ENCODE measurements at regions not wholly inside any gene's neighbourhood (a gene's known extent, or its start where the extent isn't known, plus 50 kb on each side); places are given as distances from the start of the nearest gene placed in this dataset.
"Not testable (repeated sequence)": the region's sequence is repeated elsewhere in the genome, so short reads cannot be mapped to it uniquely, and the experiment has no call there.

DNA sequence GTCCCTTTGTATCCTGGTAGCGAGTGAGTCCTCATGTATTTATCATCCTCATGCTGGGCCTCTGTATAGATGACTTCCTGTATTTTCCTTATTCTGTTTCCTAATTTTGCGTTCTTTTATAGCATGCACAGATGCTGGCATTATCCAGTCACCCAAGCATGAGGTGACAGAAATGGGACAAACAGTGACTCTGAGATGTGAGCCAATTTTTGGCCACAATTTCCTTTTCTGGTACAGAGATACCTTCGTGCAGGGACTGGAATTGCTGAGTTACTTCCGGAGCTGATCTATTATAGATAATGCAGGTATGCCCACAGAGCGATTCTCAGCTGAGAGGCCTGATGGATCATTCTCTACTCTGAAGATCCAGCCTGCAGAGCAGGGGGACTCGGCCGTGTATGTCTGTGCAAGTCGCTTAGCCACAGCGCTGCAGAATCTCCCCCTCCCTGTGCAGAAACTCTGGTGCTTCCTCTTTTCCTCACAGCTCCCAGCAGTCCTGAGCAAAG, 183.1 kb upstream of the PRSS58 start:
- DNase-seq (ENCODE audit: low read depth), result no peak

DNA sequence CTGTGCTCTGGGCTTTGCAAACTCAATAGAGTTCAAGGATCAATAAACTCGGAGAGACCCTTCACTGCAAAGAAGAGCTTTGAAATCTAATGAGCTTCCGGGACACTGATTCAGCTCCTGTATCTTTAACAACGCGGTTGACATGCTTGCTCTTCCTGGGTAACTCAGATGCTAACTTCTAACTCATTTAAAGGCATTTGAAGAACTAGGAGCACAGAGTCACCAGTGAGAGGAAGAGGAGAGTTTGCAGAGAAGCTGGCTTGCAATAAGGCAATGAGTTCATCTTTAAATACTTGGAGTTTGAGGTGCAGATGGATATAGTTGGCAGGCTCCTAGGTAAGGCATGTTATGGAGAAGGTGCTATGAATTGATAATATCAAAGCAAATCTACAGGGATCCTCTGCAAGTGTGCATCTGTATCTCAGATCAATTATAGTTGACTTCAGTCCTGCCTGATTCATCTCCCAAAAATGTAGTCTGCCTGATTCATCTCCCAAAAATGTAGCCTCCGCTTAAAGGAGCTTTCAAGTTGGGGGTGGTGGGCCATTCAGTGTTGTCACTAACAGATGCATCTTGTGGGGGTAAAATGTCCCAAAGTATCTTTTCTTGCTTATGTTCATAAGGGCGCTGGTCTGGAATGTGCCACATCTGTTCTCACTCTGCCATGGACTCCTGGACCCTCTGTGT, 182.5 kb upstream of the PRSS58 start:
- peak; percentile 91 for DNase-seq (ENCODE audit: low read depth)

DNA sequence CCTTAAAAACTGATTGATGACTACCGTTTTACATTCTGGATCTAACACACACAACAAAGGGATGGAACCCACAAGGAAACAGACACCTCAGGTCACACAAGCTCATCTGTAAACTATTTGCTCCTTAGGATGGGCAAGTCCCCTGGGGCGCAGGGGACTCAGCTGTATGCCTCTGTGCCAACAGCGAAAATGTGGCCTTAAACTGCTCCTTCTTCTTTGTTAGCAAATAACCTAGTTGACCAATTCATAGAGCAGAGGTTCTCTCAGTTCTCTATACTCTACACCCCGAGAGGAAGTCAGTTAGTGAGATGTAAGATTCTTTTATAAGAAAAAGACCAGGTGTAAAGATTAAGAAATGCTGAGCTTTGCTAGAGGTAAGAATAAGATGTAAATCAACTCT, 181.9 kb upstream of the PRSS58 start:
- DNase-seq (ENCODE audit: low read depth), result peak; percentile 30

DNA sequence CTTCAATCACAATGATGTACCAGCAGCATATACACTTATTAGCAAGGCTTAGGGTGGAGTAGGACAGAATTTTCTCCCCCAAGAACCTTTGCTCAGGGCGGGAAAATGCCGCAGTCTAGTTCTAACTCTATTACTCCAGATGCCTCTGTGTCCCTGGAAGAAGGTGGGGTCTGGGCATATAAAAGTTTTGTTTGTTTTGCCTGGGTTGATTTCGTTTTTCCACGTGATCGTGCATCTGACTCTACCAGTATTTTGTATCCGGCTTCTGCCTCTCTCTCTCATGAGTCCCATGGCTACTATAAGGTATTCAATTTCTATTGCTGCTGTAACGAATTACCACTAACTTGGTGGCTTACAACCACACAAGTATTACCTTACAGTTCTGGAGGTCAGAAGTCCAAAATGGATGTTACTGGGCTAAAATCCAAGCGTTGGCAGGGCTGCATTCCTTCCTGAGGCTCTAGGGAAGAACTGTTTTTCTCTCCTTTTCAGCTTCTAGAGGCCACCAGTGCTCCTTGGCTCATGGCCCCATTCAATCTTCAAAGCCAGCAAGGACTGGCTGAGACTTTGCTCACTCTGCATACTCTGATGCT, 181.2 kb upstream of the PRSS58 start:
- DNase-seq (ENCODE audit: low read depth), result peak; percentile 50

DNA sequence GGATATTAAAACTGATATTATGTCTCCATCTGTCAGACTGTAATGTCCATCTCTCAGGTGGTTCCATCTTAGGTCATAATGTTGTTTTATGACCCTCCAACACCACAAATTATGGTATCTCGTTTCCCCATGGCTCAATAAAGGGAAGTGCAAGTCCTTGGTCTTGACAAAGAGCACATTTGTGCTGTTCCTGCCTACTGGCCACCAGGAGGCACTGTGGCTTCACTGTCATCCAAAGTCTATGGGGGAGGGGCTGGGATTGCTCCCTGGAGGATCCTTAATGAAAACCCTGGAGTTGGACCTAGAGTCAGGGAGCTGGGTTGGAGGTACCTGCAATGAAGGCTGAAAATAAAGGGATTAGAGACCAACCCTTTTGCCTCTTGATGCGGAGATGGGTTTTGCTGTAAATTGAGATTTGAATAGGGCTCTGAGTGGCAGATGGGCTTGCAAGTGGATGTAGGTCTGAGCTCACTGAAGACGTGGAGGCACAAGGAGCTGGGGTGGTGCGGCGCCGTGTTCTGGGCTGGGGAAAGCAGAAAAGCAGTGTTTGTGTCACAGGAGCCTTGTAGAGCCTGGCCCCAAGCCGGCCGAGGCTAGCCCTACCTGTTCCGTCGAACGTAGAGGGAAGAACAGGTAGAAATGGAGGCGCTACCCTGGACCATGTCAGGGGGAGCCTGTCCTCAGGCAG, 180.5 kb upstream of the PRSS58 start:
- peak; percentile 51 for DNase-seq (ENCODE audit: low read depth)

DNA sequence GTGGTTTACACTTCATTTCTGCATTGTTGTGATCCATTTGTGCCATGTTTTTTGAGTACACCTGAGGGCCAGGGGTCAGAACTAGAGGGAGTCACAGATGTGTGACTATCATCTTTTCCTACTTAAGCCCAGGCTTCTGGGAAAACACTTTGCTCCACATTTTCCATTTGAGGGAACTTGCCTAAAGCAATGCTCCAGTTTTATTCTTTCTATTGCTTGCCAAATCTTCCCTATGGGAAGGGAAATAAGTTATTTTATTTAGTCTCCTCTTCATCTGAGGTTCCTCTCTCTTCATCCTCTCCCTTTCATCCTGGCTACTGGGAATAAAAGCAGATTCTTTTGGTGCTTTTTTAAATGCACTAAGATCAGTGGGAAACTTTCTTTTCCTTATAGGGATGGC, 179.9 kb upstream of the PRSS58 start:
- no peak for DNase-seq (ENCODE audit: low read depth)

DNA sequence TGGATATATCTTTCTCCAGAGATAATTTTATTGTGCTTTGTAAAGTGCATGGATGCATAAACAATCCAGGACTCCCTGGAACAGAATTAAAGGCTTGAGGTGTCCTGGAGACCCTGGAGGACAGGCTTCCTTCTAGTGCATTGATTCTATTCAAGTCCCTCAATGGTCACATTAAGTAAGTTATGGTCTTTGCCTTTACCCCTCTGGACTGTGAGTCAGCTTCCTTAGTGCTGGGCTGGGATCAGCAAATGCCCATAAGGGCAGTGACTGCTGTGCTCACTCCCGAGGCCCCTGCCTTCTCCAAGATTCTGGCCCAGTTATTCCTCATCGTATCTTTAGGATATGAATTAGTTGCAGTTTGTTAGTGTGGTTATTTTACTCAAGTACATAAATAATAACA, 178.7 kb upstream of the PRSS58 start:
- DNase-seq (ENCODE audit: low read depth), result peak; percentile 64

DNA sequence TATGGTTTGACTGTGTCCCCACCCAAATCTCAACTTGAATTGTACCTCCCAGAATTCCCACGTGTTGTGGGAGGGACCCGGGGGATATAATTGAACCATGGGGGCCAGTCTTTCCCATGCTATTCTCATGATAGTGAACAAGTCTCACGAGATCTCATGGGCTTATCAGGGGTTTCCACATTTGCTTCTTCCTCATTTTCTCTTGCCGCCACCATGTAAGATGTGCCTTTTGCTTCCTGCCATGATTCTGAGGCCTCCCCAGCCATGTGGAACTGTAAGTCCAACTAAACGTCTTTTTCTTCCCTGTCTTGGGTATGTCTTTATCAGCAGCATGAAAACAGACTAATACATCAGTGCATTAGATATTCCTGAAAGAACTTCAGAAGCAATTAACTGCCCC, 177.7 kb upstream of the PRSS58 start:
- DNase-seq (ENCODE audit: low read depth), result not testable (repeated sequence)

DNA sequence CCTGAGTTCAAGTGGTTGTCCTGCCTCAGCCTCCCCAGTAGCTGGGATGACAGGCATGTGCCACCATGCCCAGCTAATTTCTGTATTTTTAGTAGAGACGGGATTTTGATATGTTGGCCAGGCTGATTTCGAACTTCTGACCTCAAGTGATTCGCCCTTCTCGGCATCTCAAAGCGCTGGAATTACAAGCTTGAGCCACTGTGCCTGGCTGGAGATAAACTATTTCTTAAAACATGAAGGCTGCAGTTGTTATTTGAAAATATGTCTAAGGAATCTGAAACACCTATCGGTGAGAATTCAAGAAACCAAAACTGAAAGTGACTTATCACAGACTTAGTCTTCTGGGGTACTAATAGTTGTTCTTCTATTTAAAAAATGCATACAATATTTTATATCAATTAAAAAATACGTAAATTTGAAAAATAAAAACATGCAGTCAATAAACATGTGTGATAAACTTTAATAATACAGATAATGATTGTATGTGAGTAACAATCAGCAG, 176.9 kb upstream of the PRSS58 start:
- DNase-seq (ENCODE audit: low read depth), result peak; percentile 17

DNA sequence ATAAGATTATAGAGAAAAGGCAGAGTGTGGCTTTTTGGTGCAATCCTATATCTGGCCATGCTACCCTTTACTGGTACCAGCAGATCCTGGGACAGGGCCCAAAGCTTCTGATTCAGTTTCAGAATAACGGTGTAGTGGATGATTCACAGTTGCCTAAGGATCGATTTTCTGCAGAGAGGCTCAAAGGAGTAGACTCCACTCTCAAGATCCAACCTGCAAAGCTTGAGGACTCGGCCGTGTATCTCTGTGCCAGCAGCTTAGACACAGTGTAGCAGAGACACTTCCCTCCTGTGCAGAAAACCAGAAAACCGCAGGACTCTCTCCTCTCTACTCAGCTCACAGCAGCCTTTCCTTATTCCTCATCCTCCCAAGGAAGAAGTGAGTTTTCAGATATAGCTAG, 176.3 kb upstream of the PRSS58 start:
- DNase-seq (ENCODE audit: low read depth), result not testable (repeated sequence)

DNA sequence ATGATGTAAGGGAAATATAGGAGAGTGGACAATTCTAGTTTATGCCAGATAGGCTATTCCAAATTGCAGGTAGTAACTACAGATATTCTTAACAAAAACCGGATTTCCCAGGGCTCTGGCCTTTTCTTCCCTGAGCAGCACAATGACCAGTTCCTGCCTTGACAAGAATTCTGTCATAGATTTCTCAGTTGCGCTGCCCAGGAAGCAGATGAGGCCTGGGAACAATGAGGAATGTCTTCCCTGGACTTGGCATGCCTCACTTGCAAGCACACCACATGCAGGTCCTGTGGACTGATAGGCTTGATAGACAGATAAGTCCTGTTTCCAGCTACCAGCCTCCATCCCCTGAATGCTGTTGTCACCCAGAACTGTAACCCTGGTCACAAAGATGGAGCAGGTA, 174.5 kb upstream of the PRSS58 start:
- DNase-seq (ENCODE audit: low read depth), result no peak

DNA sequence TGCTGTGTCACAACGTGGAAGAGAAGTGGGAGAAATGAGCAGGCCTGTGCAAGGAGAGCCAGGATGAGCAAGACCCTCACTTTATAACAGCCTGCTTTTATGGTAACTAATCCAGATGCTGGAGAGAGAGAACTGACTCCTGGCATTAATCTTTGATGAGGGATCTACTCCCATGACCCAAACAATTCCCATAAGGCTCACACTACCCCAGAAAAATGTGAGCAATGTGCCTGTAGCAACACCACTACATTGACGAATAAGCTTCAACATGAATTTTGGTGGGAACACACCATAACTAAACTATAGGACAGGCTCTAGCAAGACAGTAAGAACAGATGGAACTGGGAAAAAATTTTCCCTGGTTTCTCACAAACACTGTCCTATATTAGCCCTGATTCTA, 173.6 kb upstream of the PRSS58 start:
- DNase-seq (ENCODE audit: low read depth), result no peak

DNA sequence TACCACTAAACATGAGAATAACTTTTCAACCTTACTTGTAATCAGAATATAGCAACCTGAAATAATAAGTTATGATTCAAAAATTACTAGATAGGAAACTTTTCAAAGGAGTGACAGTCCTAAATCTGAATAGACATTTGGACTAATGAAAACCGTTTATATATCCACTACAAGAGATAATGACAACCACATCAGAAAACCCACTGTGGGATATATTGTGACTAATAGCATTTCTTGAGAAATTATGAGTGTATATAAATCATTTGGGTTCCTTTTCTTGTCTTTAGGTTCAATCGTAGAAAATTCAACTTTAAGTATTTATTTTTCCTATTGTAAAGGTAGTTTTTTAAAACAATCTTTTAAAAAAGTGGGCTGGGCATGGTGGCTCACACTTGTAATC, 170.2 kb upstream of the PRSS58 start:
- no peak for DNase-seq (ENCODE audit: low read depth)

DNA sequence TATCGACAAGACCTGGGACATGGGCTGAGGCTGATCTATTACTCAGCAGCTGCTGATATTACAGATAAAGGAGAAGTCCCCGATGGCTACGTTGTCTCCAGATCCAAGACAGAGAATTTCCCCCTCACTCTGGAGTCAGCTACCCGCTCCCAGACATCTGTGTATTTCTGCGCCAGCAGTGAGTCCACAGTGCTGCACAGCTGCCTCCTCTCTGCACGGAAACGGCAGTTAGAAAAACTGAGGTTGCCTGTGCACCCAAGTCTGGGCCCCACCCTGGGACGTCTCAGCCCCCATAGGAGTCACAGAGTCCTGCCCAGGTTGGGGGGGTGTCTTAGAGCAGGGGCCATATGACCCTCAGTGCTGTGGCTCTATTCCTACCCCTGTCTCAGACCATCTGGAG, 167.4 kb upstream of the PRSS58 start:
- DNase-seq (ENCODE audit: low read depth), result no peak

DNA sequence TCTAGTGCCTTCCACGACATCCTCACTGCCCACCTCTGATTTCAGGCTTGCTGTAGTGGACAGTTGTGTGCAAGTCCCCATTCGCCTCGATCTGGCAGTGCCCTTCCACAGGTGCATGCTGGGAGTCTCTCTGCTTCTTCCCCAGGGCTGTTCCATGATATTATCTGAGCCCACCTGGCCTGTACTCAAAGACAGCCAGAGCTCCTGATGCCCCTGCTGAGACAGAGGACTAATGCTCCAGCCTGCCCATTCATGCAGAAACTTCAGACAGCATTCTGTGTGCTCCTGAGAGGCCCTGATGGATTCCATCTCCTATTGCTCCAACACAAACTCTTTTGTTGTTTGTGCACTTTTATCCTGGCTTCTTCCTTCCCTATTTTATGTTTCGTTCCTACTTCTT, 164.8 kb upstream of the PRSS58 start:
- no peak for DNase-seq (ENCODE audit: low read depth)

DNA sequence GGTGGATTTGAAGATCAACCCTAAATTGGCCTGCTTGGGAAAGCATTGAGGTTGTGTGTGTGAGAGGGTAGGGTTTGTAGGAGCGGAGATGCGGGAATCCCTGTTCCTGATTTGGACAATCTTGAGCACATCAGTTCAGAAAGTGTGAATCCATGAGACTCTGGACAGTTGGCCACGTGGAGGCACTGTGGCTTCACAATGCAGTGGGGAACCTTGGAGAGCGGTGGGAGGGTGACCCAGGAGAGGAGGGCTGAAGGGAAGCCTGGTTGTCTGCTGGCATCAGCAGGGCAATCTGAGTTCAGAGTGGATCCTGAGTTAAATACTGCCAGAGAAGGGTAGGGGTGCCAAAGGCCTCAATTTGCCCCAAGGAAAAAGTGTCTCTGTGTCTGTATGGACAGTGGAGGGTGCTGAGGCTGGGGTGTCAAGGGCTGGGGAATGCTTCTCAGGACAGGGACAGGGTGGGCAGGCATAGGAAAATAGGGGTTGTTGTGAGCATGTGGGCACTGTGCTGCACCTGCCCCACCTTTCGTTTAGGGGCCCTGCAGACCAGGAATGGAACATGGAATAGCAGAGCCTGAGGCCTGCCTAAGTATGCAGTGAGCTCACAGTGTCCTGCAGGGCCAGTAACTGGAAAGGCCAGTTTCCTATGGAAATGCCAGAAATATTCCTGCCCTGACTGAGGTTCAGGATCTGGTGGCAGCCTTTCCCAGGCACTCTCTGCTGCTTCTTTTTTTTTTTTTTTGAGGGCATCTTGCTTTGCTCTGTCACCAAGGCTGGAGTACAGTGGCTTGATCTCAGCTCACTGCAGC, 162.9 kb upstream of the PRSS58 start:
- peak; percentile 58 for DNase-seq (ENCODE audit: low read depth)

DNA sequence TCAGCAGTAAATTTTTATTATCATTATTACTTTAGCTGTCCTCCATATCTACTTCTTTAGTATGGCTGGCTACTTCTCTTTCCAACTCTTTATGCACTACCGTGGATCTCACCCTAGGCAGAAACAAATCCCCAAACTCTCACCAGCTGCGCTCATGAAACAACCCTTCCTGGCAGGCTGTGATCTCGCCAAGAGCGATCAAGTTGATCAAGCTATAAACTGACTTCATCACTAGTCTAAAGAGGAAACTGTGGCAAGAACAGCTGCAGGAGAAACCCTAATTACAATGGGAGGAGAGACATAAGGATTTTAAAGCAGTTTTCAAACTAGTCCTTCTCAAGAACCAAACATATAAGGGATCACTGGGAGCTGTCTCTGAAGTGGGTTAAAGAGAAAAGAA, 160.5 kb upstream of the PRSS58 start:
- DNase-seq (ENCODE audit: low read depth), result no peak

DNA sequence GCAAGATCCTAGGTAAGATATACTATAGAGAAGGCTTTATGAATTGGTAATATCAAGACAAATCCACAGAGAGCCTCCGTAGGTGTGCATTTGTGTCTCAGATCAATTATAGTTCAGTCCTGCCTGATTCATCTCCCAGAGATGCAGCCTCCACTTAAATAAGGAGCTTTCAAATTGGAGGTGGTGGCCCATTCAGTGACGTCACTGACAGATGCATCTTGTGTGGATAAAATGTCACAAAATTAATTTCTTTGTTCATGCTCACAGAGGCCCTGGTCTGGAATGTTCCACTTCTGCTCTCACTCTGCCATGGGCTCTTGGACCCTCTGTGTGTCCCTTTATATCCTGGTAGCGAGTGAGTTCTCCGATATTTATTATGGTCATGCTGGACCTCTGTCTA, 157.1 kb upstream of the PRSS58 start:
- no peak for DNase-seq (ENCODE audit: low read depth)

DNA sequence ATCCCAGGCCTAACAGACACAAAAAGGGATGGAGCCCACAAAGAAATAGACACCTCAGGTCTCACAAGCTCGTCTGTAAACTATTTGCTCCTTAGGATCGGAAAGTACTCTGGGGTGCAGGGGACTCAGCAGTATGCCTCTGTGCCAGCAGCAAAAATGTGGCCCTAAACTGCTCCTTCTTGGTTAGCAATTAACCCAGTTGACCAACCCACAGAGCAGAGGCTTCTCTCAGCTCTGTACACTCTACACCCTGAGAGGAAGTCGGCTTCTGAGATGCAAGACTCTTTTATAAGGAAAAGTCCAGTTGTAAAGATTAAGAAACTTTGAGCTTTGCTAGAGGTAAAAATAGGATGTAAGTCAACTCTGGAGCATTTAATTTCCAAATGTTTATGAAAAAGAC, 156.3 kb upstream of the PRSS58 start:
- no peak for DNase-seq (ENCODE audit: low read depth)

DNA sequence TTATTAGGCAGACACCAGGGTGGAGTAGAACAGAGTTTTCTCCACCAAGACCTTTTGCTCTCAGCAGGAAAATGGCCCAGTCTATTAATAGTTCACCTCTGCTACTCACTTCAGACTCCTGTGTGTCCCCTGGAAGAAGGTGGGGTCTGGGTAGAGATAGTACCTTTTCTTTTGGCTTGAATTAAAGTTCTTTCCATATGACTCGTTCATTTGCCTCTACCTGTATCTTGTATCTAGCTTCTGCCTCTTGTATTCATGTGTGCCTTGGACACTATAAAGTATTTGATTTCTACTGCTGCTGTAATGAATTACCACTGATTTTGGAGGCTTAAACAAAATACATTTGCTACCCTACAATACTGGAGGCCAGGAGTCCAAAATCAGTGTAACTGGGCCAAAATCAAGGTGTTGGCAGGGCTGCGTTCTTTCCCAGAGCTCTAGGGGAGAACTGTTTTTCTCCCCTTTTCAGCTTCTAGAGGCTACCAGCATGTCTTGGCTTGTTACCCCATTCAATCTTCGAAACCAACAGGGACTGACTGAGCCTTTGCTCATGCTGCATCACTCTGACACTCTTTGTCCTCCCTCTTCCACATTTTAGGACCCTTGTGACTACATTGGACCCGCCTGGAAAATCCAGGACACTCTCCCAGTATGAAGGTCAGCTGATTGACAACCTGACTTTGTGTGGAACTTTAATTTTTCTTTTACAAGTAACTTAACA, 155.6 kb upstream of the PRSS58 start:
- DNase-seq (ENCODE audit: low read depth), result peak; percentile 34

DNA sequence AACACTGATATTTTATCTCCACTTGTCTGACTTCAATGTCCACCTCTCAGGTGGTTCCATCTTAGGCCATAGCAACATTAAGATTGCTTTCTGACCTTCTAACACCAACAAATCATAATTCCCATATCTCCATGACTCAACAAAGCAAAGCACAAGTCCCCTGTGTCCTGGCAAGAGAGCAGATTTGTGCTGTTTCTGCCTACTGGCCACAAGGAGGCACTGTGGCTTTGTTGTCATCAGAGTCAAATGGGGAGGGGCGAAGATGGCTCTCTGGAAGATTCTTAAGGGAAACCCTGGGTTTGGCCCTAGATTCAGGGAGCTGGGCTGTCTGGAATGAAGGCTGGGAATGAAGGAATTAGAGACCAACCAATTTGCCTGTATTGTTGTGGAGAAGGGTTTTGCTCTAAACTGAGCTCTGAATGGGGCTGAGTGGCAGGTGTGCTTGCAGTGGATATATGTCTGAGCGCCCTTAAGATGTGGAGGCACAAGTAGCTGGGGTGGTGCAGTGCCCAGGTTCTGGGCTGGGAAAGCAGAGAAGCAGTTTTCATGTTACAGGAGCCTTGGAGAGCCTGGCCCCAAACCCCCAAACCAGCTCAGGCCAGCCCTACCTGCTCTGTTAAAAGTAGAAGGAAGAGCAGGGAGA, 154.8 kb upstream of the PRSS58 start:
- peak; percentile 70 for DNase-seq (ENCODE audit: low read depth)
